Lower leg skin (tissue), 4 donors: ENCODE measurements at regions not wholly inside any gene's neighbourhood (a gene's known extent, or its start where the extent isn't known, plus 50 kb on each side); places are given as distances from the start of the nearest gene placed in this dataset.

ENCODE experiments used
- DNase-seq, 2 donors: peaks; one replicate each; pipeline ENCODE4 v3.0.0-alpha.2; 2019; ENCODE audit warnings: low spot score in 2 of 2
- H3K4me3 ChIP-seq: fragments of 200-600 bp; sonication (generic); 2 replicates; pipeline ENCODE4 v1.5.1; 2017; ENCODE audit warnings: mild to moderate bottlenecking, low read depth; ENCODE audit not compliant: poor library complexity, severe bottlenecking
- POLR2A ChIP-seq, 2 donors: fragments of 450-650 bp; IDR thresholded peaks; one replicate each; pipeline ENCODE4 v1.6.1; 2016 to 2017; ENCODE audit warnings: antibody characterized with exemption in 2 of 2, mild to moderate bottlenecking in 1 of 2, moderate library complexity in 1 of 2
- WGBS, 2 donors: methylation state at CpG; one replicate each; pipeline ENCODE4 v1.1.5; 2018; 5-methylcytosine and 5-hydroxymethylcytosine counted together
- intact Hi-C: fragments of 100-400 bp; cut with DNase I; formaldehyde crosslinking; loops from one replicate; pipeline ENCODE4 v1.15.0; 2023; ENCODE audit warnings: low total_unique reads
- TF ChIP-seq, protein P1 (sequence below), 3 donors: fragments of 450-650 bp; IDR thresholded peaks; one replicate each; pipeline ENCODE4 v1.5.1; 2016; ENCODE audit warnings: antibody characterized with exemption in 3 of 3, mild to moderate bottlenecking in 3 of 3, moderate library complexity in 2 of 3

DNA sequence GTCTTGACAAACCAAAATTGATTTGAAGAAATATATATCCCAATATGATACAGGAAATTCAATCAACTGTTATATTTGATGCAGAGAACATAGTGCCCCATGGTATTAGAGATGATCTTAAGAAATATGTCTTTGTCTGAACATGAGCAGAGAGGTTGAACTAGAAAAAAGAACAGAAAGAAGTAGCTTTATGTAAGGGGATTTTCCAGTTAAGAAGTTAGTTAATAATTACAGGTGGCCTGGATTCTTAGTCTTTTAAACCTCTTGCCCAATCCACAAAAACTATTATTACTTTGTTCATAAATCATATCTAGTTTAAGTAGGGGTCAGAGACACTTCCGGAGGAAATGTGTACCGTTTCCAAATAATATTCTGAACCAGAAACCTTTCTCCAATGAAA is 1186.7 kb upstream of the EPHA6 start:
- H3K4me3 ChIP-seq, result no peak overlapping the region
- TF ChIP-seq POLR2A (IDR thresholded peaks at IDR 0.05), result no peak
- TF ChIP-seq, protein P1, sequence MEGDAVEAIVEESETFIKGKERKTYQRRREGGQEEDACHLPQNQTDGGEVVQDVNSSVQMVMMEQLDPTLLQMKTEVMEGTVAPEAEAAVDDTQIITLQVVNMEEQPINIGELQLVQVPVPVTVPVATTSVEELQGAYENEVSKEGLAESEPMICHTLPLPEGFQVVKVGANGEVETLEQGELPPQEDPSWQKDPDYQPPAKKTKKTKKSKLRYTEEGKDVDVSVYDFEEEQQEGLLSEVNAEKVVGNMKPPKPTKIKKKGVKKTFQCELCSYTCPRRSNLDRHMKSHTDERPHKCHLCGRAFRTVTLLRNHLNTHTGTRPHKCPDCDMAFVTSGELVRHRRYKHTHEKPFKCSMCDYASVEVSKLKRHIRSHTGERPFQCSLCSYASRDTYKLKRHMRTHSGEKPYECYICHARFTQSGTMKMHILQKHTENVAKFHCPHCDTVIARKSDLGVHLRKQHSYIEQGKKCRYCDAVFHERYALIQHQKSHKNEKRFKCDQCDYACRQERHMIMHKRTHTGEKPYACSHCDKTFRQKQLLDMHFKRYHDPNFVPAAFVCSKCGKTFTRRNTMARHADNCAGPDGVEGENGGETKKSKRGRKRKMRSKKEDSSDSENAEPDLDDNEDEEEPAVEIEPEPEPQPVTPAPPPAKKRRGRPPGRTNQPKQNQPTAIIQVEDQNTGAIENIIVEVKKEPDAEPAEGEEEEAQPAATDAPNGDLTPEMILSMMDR (IDR thresholded peaks at IDR 0.05), result no peak
- intact Hi-C loops, result no loop called here
- no peak for DNase-seq
- WGBS, 2 donors, result 24 to 26% methylated on average over 2 of the region's 2 CpGs

DNA sequence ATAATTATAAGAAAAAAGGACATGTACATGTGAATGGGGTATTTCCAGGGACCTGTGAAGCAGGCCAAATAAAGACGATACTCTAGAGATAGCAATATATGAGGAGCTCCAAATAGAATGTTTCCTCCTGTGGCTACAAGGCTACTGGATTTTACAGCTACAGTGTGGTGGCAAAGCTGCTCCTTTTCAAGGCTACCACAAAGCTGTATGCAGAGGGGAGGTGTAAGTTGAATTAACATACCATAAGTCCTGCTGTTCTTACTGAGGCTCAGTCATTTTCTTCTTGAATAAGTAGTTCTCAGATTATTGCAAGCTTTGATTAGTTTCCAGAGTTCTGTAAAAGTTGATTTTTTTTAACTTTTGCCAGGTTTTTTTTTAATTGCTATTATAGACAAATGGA is 1184.6 kb upstream of the EPHA6 start:
- no peak overlapping the region for H3K4me3 ChIP-seq
- DNase-seq, result no peak
- WGBS, 2 donors, result 67 to 89% methylated on average over 1 of the region's 1 CpG
- no peak for TF ChIP-seq POLR2A (IDR thresholded peaks at IDR 0.05)
- TF ChIP-seq, protein P1 (IDR thresholded peaks at IDR 0.05), result no peak
- intact Hi-C loops, result no loop called here

DNA sequence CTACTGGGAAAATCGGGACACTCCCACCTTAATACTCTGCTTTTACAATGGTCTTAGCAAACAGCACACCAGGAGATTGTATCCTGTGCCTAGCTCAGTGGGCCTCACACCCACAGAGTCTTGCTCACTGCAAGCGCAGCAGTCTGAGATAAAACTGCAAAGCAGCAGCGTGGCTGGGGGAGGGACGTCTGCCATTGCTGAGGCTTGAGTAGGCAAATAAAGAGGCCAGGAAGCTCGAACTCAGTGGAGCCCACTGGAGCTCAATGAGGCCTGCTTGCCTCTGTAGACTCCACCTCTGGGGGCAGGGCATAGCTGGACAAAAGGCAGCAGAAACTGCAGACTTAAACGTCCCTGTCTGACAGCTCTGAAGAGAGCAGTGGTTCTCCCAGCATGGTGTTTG is 1169.1 kb upstream of the EPHA6 start:
- intact Hi-C loops, result no loop called here
- DNase-seq, result no peak
- TF ChIP-seq POLR2A (IDR thresholded peaks at IDR 0.05), result no peak
- TF ChIP-seq, protein P1 (IDR thresholded peaks at IDR 0.05), result no peak
- WGBS, 2 donors, result 82 to 88% methylated on average over 6 of the region's 6 CpGs
- H3K4me3 ChIP-seq, result no peak overlapping the region

DNA sequence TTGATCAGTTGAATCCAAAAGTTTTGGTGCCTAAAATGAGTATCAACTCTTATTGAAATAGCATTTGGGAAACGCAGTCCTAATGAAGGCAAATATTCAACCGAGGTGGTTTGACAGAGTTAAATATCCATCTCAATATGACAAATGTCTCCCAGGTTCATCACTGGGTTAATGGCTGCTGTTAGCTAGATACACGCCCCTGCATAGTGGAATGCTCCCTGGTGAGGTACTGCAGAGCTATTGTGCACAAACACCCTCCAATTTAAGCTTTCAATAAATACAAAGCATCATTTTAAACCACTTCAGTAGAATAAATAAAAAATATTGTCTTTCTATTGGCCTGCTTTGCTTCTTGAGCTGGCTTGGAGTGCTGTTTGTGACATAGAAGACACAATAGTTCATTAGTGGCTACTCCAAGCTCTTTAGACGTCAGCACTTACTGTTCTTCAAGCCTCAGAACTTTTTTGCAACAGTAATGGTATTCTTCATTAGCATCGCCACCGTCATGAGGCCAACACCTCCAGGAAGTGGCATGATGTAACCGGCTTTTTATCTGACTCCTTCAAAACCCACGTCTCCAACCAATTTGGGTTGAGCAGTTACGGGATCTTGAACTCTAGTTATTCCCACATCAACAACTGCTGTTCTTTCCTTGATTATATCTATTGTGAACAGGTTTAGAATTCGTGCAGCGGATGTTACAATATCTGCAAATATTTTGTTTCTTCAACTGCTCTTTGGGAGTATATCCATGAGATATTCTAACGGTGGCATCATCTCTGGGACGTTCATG is 1159.6 kb upstream of the EPHA6 start:
- 84 to 89% methylated on average over 13 of the region's 13 CpGs for WGBS, 2 donors
- DNase-seq, result no peak
- intact Hi-C loops, result no loop called here
- no peak for TF ChIP-seq POLR2A (IDR thresholded peaks at IDR 0.05)
- TF ChIP-seq, protein P1 (IDR thresholded peaks at IDR 0.05), result no peak
- no peak overlapping the region for H3K4me3 ChIP-seq

DNA sequence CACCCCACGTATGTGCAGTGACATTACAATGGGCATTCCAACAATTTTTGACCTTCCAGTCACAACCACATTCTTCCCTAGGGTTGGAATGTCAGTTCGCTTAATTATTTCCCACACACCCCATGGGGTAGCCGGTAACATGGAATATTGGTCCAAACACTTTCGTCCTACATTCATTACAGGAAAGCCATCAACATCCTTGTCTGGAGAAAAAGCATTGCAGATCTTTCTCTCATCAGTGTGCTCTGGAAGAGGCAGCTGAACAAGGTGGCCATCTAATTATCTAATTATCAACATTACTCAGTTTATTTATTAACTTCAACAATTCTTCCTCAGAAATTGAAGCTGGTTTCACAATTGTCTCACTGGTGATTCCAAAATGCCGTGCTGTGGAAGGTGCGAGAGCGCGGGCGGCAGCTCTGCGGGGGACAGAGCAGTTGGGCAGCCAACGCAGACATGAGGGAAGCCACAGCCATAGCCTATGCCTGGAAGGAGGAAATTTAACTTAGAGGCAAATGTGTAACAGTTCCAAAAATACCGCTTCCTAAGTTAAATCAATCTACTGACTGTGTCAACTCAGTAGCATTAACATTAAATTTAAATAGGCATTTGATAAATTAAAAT is 1158.9 kb upstream of the EPHA6 start:
- DNase-seq, result no peak
- TF ChIP-seq, protein P1 (IDR thresholded peaks at IDR 0.05), result no peak
- TF ChIP-seq POLR2A (IDR thresholded peaks at IDR 0.05), result no peak
- intact Hi-C loops, result no loop called here
- 95 to 96% methylated on average over 12 of the region's 12 CpGs for WGBS, 2 donors
- no peak overlapping the region for H3K4me3 ChIP-seq
